ENCODE measurements at regions not wholly inside any gene's neighbourhood (a gene's known extent, or its start where the extent isn't known, plus 50 kb on each side); places are given as distances from the start of the nearest gene placed in this dataset.

DNA sequence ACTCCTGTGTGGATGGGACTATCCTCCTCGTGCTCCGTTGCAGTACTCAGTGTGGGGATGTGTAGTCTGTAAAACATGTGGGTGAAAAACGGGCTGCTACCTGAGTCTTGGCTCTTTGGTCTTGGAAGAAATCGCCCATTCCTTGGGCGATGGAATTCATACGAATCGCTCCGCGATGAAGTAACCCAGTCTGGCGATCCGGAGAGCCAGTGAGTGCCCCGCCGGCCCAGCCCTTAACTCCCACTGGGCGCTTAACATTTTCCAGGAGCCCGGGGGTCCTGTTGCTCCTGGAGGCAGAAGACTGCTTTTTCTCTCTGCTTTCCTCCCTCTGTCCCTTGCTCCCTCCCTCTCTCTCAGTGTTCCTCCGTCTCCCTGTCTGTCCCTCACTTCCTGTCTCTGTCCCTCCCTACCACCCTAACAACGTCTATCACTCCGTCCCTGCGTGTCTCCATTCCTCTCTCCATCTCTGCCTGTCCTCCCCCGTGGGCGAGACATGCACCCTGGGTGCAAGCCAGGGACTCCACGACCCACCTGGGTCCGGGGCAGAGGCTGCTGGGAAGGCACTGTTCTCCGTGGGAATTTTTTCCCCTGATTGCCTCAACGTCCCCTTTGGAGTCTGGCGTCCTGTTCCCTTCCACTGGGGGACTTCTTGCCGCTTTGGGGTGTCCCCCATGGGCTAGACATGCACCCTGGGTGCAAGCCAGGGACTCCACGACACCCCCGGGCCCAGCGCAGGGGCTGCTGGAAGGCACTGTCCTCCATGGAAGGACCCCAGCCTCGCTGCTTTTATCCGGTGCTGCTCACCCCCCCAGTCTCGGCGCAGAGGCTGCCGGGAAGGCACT lies 188.6 kb downstream of the ALG10 start:
- Histone ChIP-seq H3K36me3 (no peaks in the 10 kb centered on the region), H3K27ac (no peak overlapping the region), H3K9me3 (peaks cover 0 to 9% (median 0%) of the 10 kb centered on the region in 3 donors), H3K27me3 (no peaks in the 10 kb centered on the region), H3K4me1 (no peaks in the 10 kb centered on the region), H3K4me3 (no peak overlapping the region)
- intact Hi-C loops (cut with DNase I; ENCODE audit: low total_unique reads) = no loop called here
- TF ChIP-seq, protein P1, sequence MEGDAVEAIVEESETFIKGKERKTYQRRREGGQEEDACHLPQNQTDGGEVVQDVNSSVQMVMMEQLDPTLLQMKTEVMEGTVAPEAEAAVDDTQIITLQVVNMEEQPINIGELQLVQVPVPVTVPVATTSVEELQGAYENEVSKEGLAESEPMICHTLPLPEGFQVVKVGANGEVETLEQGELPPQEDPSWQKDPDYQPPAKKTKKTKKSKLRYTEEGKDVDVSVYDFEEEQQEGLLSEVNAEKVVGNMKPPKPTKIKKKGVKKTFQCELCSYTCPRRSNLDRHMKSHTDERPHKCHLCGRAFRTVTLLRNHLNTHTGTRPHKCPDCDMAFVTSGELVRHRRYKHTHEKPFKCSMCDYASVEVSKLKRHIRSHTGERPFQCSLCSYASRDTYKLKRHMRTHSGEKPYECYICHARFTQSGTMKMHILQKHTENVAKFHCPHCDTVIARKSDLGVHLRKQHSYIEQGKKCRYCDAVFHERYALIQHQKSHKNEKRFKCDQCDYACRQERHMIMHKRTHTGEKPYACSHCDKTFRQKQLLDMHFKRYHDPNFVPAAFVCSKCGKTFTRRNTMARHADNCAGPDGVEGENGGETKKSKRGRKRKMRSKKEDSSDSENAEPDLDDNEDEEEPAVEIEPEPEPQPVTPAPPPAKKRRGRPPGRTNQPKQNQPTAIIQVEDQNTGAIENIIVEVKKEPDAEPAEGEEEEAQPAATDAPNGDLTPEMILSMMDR (IDR thresholded peaks at IDR 0.05) = no peak
- no peak for DNase-seq

DNA sequence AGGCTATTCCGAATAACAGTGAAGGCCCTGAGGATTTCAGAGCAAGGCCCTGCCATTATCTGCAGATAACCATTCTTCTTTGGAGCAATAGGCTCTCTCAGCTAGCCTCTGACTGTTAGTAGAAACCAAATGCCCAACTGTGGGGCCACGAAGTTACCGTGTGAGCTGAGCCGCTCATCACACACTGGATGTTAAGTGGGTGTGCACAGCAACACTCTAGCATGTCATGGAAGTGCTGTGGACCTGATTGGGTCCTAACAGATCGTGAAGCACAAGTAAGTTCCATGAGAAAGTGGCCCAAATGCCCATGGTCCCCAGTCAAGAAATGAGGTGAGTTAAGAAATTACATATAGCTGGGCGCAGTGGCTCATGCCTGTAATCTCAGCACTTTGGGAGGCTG lies 190.4 kb downstream of the ALG10 start:
- TF ChIP-seq, protein P1 (IDR thresholded peaks at IDR 0.05) = no peak
- no peak for DNase-seq

DNA sequence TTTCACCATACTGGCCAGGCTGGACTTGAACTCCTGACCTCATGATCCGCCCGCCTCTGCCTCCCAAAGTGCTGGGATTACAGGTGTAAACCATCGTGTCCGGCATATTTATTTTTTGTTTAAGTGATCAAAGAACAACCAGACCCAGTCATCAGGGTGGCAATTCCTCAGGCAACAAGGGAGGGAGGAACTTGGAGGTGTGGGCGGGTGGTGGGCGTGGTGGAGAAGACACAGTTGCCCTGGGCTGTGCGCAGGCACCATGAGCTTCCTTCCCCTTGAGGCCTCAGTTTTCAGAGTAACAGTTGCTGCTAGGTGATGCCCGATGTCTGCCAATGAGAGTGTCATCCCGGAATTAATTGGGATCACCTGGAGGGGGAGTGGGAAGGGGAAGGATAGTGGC lies 191.7 kb downstream of the ALG10 start:
- H3K27ac ChIP-seq = no peak overlapping the region
- intact Hi-C loops (cut with DNase I; ENCODE audit: low total_unique reads) = no loop called here
- no peak for DNase-seq
- no peak overlapping the region for H3K4me3 ChIP-seq
- H3K4me1 ChIP-seq = peaks cover 0 to 9% (median 4%) of the 10 kb centered on the region in 4 donors
- TF ChIP-seq, protein P1 (IDR thresholded peaks at IDR 0.05) = no peak
- no peaks in the 10 kb centered on the region for H3K36me3 ChIP-seq
- peaks cover 0 to 5% of the 10 kb centered on the region in 2 donors for H3K27me3 ChIP-seq
- peaks cover 0 to 6% (median 0%) of the 10 kb centered on the region in 3 donors for H3K9me3 ChIP-seq

More for the DNA sequence above, 190.4 kb downstream of the ALG10 start:
- Histone ChIP-seq H3K4me3 (no peak overlapping the region), H3K4me1 (no peaks in the 10 kb centered on the region), H3K27ac (no peak overlapping the region), H3K36me3 (no peaks in the 10 kb centered on the region), H3K9me3 (peaks cover 0 to 9% (median 0%) of the 10 kb centered on the region in 3 donors), H3K27me3 (no peaks in the 10 kb centered on the region)
- intact Hi-C loops (cut with DNase I; ENCODE audit: low total_unique reads) = no loop called here

DNA sequence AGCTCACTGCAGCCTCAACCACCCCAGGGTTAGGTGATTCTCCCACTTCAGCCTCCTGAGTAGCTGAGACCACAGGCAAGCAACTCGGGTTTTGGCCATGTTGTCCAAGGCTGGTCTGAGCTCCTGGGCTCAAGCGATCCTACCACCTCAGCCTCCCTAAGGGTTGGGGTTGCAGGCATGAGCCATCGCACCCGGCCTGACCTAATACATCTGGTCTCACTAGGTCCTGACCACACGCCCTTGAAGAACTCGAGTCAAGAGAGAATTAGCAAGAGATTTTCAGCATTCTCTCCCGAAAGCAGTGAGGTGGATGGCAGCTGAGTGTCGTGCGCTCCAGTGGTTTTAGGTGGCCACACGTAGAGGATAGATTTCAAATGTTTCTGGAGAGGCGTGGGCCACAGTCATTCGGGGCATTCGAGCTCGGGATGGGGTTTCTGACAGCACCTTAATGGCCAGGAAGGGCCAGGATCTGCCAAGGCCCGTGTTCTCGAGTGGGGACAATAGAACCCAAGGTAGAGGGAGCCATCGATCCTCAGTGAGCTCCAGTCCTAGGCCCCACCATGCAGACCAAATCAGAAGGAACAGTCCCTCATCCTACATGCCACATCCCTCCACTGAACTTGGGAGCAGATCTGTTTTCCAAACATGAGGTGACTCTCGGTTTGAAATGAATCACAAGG lies 193.1 kb downstream of the ALG10 start:
- no peak overlapping the region for H3K27ac ChIP-seq
- peaks cover 0 to 14% of the 10 kb centered on the region in 2 donors for H3K27me3 ChIP-seq
- intact Hi-C loops (cut with DNase I; ENCODE audit: low total_unique reads) = no loop called here
- H3K4me1 ChIP-seq = peaks cover 0 to 9% (median 4%) of the 10 kb centered on the region in 4 donors
- H3K36me3 ChIP-seq = no peaks in the 10 kb centered on the region
- TF ChIP-seq, protein P1 (IDR thresholded peaks at IDR 0.05) = no peak
- H3K4me3 ChIP-seq = no peak overlapping the region
- no peaks in the 10 kb centered on the region for H3K9me3 ChIP-seq
- no peak for DNase-seq

DNA sequence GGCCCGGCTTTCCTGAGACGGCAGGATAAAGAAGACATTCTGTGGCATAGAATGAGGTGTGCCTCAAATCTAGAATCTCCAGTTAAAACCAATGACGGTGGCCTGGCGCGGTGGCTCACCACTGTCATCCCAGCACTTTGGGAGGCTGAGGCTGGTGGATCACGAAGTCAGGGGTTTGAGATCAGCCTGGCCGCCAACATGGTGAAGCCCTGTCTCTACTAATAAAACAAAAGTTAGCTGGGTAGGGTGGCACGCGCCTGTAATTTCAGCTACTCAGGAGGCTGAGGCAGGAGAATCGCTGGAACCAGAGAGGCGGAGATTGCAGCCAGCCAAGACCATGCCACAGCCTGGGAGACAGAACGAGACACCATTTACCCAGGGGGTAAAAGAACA lies 193.6 kb downstream of the ALG10 start:
- H3K27ac ChIP-seq = no peak overlapping the region
- TF ChIP-seq, protein P1 (IDR thresholded peaks at IDR 0.05) = no peak
- H3K9me3 ChIP-seq = no peaks in the 10 kb centered on the region
- no peak for DNase-seq
- intact Hi-C loops (cut with DNase I; ENCODE audit: low total_unique reads) = no loop called here
- no peak overlapping the region for H3K4me3 ChIP-seq
- H3K36me3 ChIP-seq = no peaks in the 10 kb centered on the region
- peaks cover 0 to 14% of the 10 kb centered on the region in 2 donors for H3K27me3 ChIP-seq
- peaks cover 0 to 9% (median 4%) of the 10 kb centered on the region in 4 donors for H3K4me1 ChIP-seq

Measured in tibial artery (tissue), 4 donors.